RCC 7860 (cell line): ENCODE measurements at regions not wholly inside any gene's neighbourhood (a gene's known extent, or its start where the extent isn't known, plus 50 kb on each side); places are given as distances from the start of the nearest gene placed in this dataset.

Experiments used
- DNase-seq: peaks from one replicate; pipeline ENCODE4 v3.0.0-alpha.2; 2015; ENCODE audit warnings: low spot score
- FAIRE-seq: peaks from 2 replicates; lab custom pipeline; 2012; peaks lifted over from hg19 to GRCh38; lab: Jason Lieb, UNC

- DNase-seq (no peak), FAIRE-seq (no peak)
Observed at GRCh38 chr1:244336232-244336899, 115.3 kb downstream of the ADSS2 start.

DNA sequence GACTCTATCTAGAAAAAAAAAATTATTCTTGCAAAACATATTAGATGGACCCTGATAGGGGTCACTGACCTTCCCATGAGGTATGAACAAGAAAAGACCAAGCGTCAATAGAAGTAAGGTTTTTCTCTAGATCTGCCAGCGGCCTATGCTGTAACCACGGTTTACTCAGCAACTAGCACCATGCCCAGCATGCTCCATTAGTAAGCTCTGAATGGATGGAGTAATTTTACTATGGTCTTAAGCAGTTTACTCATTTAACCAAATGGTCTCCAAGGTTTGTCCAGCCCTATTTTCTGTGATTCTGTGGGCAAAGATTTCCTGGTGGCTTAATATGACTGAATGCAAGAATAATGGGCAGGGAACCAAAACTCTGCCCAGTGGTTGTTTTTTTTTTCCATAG is 113.9 kb downstream of the ADSS2 start:
- FAIRE-seq: peak; percentile 87
- peak; percentile 64 for DNase-seq

DNA sequence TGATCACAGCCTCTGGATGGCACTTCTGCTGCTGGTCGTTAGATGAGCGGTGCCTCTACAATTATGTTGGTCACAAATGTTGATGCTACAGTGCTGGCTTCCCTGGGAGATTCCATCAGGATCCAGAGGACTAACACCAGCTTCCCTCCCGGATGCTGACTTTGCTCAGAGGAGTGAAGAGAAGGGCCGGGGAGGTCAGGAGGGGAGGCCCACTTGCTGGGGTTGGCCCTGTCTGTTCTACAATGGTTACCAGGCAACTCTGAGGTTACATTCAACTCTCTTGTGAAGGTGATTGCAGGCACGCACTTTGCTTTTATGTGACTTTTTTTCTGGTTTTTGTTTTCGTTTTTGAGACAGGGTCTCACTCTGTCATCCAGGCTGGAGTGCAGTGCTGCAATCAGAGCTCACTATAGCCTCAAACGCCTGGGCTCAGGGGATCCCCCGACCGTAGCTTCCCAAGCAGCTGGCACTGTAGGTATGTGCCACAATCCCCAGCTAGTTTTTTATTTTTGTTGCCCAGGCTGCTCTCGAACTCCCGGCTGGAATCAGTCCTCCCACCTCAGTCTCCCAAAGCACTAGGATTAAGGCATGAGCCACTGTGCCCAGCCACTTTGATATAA is 112.5 kb downstream of the ADSS2 start:
- DNase-seq (no peak), FAIRE-seq (no peak)

DNA sequence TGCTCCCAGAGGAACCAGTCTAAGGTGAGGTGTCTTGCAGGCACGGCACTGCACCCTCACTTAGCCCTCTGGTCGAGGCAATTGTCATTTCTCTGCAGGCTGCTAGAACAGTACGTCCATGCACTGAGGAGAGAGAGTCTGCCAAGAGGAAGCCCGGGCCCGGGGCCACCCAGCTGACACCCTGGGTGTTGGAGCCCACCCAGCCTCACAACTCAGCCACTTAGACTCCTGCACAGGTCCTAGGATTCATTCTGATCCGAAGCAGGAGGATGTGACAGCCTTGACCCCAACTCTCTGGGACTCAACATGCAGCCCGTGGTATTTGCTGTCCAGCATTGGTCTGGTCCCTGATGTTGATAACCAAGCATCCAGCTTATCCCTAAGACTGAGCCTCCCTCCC is 111.9 kb downstream of the ADSS2 start:
- DNase-seq (no peak), FAIRE-seq (no peak)

DNA sequence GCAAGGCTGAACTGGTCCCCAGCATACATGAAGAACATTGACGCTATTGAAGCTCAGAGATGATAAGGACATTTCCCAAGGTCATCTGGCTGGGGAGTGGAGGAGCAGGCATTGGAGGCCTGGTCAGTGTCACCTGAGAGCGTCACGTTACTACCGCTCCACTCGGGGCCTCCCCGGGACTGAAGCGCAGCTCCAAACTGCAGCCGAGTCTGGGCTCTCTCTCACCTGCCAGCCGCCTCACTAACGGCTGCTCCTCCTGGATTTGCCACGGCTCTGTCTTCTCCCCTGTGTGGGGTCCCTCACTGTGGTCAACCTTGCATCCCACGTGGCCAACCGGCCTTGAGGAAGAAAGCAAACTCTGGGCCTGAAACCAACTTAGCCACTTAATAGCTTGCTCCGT is 111.3 kb downstream of the ADSS2 start:
- DNase-seq: no peak
- no peak for FAIRE-seq

DNA sequence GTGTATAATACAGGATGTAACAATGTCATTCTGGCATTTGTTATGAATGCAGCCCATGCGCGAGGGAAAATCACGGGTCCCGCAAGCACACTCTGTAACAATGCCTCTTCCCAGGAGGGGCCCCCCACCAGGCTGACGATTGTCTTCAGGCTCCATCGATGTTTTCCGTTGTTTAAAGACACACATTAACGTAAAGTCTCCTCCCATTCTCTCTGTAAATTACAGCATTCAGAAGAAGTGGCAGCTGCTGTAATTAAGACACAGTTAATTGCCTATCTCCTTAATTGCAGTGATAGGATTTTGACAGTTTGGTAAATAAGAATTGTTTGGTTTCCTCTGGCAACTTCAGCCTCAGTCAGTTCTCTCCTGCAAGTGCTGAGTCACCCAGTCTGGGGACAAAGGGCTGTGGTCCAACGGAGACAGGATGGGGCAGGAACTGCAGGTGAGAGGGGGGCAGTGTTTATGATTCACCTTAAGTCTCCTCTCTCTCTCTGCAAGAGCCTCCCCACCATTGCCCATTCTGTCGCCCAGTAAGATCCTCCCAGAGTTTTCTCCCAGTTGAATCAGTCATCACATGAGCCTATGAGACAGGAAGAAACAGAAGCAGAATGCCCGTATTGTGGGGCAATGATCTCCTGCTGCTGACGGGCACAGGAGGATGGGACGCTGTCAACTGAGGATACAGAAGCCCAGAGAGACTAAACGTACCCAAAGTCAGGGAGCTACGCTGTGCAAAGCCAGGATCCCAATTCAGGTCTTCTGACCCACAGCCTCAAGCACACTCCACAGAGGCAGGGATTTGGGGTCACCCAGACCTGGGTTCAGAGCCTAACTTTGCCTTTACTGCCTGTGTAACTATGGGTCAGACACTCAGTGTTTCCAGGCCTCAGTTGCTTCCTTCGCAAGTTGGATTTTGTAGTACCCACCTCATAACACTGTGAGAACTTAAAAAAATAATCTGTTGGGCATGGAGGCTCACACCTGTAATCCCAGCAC is 110.0 kb downstream of the ADSS2 start:
- no peak for FAIRE-seq
- peak; percentile 84 for DNase-seq

DNA sequence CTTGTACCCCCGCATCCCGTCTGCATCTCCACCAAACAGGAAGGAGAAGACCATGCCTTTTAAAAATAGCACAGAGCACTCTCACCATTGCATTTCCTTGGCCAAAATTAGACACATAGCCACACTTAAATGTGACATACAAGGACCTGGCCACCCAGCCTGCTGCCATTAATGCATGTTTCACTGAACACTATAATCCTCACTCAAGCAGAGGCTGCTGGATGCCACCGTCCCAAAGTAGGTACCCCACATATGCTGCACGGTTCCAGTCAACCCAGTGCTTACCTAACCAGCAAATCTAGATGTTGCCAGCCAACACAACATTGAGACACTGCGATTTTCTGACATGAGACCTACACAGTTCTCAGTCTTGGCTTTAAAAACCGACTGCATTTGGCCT is 107.7 kb downstream of the ADSS2 start:
- FAIRE-seq (no peak), DNase-seq (no peak)

GRCh38 chr1:244346972-244347618 is 104.6 kb downstream of the ADSS2 start:
- no peak for FAIRE-seq

GRCh38 chr1:244347942-244348341 is 103.8 kb downstream of the ADSS2 start:
- DNase-seq: no peak
- FAIRE-seq: no peak

More at GRCh38 chr1:244346972-244347618, 104.6 kb downstream of the ADSS2 start:
- DNase-seq: no peak

GRCh38 chr1:244349103-244349531 is 102.6 kb downstream of the ADSS2 start:
- DNase-seq: no peak
- FAIRE-seq: no peak

GRCh38 chr1:244349581-244350001 is 102.1 kb downstream of the ADSS2 start:
- DNase-seq (no peak), FAIRE-seq (no peak)

DNA sequence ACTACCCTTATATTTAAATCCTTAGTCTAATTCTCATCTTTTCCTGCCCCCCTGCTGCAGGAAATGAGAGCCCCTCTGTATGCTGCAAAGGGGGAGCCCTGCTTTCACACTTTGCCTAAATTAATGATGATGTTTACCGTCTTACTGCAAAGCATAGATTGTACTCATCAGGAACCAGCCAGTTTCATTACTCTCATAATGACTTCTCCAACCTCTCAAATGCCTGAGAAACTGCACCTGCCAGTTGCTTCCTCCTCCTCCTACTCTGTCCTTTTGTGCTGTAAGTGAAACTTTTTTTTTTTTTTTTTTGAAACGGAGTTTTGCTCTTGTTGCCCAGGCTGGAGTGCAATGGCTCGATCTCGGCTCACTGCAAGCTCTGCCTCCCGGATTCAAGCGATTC is 101.7 kb downstream of the ADSS2 start:
- no peak for FAIRE-seq

GRCh38 chr1:244352156-244352830 is 99.4 kb downstream of the ADSS2 start:
- DNase-seq: no peak
- FAIRE-seq: no peak

More for the DNA sequence above, 101.7 kb downstream of the ADSS2 start:
- no peak for DNase-seq

DNA sequence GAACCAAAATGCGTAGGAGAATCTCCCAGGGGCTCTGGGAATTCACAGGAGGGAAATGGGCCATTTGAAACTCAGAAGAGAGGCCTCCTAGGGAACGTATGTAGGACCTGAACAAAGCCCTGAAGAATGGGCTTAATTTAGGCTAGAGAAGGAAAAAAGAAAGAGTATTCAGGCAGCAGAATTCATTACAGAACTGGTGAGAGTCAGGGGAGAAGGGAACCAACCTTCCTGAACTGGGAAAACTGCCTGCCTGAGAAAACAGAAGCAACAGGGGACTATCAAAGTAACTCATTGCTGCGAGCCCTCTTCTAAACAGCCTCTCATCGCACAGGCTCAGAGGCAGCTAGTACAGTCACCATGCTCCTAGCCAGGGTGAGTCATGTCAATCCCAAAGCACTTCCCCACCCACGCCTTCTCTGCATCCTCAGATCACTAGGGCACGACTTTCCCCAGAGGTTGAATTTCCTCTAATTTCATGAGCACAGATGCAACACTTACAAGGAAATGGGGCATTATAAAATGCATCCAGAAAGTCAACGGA is 98.1 kb downstream of the ADSS2 start:
- DNase-seq (peak; percentile 95), FAIRE-seq (peak; percentile 92)

DNA sequence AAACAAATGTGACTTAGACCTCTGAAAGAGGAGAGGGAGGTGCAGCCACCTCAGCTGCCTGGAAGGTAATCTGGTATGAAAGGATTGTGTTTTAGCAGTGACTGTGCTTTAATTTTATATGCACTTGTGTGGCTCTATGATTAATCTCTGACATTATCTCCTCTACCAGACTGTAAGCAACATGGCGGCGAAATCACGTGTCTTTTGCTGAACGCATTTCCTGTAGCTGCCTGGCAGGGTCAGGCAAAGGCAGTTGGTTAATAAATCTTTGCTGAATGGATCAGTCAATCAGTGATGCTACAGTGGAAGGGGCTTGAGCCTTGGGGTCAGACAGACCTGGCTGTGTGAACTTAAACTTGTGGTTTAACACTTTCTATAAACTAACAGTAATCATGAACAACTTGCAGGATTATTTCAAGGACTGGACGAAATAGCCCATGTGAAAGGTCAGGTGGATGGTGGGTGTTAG is 96.9 kb downstream of the ADSS2 start:
- DNase-seq: no peak
- no peak for FAIRE-seq

GRCh38 chr1:244356376-244356775 is 95.3 kb downstream of the ADSS2 start:
- DNase-seq (peak; percentile 28), FAIRE-seq (peak; percentile 94)
